Osteoblast (primary cell): ENCODE measurements at regions not wholly inside any gene's neighbourhood (a gene's known extent, or its start where the extent isn't known, plus 50 kb on each side); places are given as distances from the start of the nearest gene placed in this dataset.
"Not testable (repeated sequence)": the region's sequence is repeated elsewhere in the genome, so short reads cannot be mapped to it uniquely, and the experiment has no call there.

Experiments
- DNase-seq: peaks from one replicate; pipeline ENCODE4 v3.0.0; 2011; ENCODE audit warnings: low spot score, mixed read lengths; ENCODE audit not compliant: insufficient read length; ENCODE audit errors: missing footprints
- H2AFZ ChIP-seq: 2 replicates; pipeline ENCODE4 v1.6.0; 2011; ENCODE audit warnings: mild to moderate bottlenecking, low read length
- H3K27ac ChIP-seq: 2 replicates; pipeline ENCODE4 v1.5.1; 2011; ENCODE audit warnings: mild to moderate bottlenecking, low read depth, low read length, moderate library complexity
- H3K27me3 ChIP-seq: 2 replicates; pipeline ENCODE4 v1.6.0; 2012; ENCODE audit warnings: mild to moderate bottlenecking, control low read depth, inconsistent platforms, low read length, moderate library complexity; ENCODE audit not compliant: insufficient read depth
- H3K36me3 ChIP-seq: 2 replicates; pipeline ENCODE4 v1.5.1; 2011; ENCODE audit warnings: mild to moderate bottlenecking, low read length, control low read depth, moderate library complexity; ENCODE audit not compliant: insufficient read depth
- H3K4me1 ChIP-seq: 2 replicates; pipeline ENCODE4 v1.5.1; 2011; ENCODE audit warnings: mild to moderate bottlenecking, low read length, control low read depth, moderate library complexity; ENCODE audit not compliant: insufficient read depth
- H3K4me2 ChIP-seq: 2 replicates; pipeline ENCODE4 v1.6.0; 2011; ENCODE audit warnings: mild to moderate bottlenecking, low read length; ENCODE audit not compliant: insufficient read depth
- H3K4me3 ChIP-seq: fragments of 200-600 bp; sonication (generic); 3 replicates; pipeline ENCODE4 v1.5.1; 2012; ENCODE audit warnings: mild to moderate bottlenecking, low read length, inconsistent platforms; ENCODE audit not compliant: insufficient read depth
- H3K79me2 ChIP-seq: 2 replicates; pipeline ENCODE4 v1.6.0; 2012; ENCODE audit warnings: mild to moderate bottlenecking, low read length, control low read depth, inconsistent platforms; ENCODE audit not compliant: insufficient read depth
- H3K9me3 ChIP-seq: 2 replicates; pipeline ENCODE4 v1.5.1; 2011; ENCODE audit warnings: low read depth, low read length, control low read depth
- H4K20me1 ChIP-seq: 2 replicates; pipeline ENCODE4 v1.6.0; 2012; ENCODE audit warnings: mild to moderate bottlenecking, low read length, control low read depth; ENCODE audit not compliant: insufficient read depth

DNA sequence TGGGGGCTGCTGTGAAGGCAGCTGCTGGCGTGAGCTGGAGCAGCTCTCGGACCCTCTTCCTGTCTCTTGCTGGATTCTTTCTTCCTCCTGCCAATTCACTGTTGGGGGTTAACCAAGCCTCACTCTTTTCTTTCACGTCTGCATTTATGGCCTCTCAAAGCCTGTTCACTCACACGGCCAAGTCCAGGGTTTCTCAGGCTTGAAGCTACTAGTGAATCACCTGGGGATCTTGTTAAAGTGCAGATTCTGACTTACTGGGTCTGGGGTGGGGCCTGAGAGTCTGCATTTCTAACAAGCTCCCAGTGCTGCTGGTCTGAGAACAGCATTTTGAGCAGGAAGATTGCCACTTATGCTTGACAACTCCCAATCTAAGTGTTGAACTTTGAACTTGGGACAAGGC, 3072.2 kb downstream of the RPIA start:
- H3K27ac ChIP-seq, H3K79me2 ChIP-seq, H3K27me3 ChIP-seq, H3K36me3 ChIP-seq, H4K20me1 ChIP-seq, DNase-seq, H3K4me3 ChIP-seq, H3K9me3 ChIP-seq, H3K4me1 ChIP-seq, H2AFZ ChIP-seq, H3K4me2 ChIP-seq: not testable (repeated sequence)

DNA sequence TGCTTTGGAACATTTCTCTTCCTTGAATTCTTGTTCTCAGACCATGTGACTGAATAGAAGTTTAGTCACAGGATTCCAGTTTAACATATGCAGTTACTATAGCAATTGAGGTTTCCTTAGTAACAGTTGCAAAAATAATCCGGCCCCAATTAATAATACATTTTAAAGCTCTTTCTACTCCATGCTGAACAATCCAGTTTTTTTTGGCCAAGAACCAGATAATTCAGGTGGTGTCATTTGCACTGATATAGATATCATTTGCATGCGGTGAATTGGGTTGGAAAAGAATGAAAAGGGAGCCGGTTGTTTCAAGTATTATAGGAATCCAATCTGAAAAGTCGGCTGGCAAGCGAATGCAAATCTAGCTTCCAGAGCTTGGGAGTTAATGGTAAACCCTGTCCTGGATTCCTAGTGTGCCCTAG, 3073.1 kb downstream of the RPIA start:
- DNase-seq, H4K20me1 ChIP-seq, H3K27me3 ChIP-seq, H3K4me3 ChIP-seq, H3K4me1 ChIP-seq, H2AFZ ChIP-seq, H3K9me3 ChIP-seq, H3K4me2 ChIP-seq, H3K36me3 ChIP-seq, H3K79me2 ChIP-seq: not testable (repeated sequence)
- peak overlapping the region; percentile 56 for H3K27ac ChIP-seq

DNA sequence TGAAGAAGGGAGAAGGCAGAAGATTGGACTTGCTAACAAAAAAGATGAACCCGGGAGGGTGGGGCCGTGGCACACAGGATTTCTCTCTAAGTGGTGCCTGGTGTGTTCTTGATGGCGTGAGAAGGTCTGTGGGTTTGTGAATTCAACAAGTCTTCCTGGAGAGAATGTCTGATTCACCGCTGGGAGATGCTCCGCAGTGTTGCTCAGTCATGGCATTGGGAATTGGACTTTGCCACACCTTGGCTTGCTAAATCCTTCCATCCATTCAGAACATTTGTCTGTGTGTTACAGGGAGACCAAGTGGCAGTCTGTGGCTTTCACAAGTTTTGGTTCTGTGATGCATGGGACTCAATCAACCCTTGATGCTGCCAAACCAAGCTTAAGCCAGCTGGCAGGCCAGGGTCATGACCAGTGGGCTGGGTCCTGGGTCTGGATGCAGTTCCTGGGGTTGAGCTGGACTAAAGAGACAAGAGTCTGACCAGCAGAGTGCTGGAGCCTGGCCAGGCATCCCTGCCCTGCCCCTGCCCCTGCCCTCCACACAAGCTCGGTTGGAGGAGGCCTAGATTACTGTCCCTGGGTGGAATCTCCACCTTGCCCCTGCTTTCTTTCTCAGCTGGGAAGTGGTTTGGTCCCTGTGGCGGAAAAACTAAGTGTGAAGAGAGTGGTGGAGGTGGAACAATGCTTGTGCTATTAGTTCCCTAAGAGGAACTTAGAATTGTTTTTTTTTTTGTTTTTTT, 3073.7 kb downstream of the RPIA start:
- not testable (repeated sequence) for DNase-seq, H3K36me3 ChIP-seq, H3K4me1 ChIP-seq, H3K79me2 ChIP-seq, H3K9me3 ChIP-seq, H3K27me3 ChIP-seq, H3K4me2 ChIP-seq, H2AFZ ChIP-seq, H4K20me1 ChIP-seq, H3K4me3 ChIP-seq
- H3K27ac ChIP-seq, result peak overlapping the region; percentile 56

DNA sequence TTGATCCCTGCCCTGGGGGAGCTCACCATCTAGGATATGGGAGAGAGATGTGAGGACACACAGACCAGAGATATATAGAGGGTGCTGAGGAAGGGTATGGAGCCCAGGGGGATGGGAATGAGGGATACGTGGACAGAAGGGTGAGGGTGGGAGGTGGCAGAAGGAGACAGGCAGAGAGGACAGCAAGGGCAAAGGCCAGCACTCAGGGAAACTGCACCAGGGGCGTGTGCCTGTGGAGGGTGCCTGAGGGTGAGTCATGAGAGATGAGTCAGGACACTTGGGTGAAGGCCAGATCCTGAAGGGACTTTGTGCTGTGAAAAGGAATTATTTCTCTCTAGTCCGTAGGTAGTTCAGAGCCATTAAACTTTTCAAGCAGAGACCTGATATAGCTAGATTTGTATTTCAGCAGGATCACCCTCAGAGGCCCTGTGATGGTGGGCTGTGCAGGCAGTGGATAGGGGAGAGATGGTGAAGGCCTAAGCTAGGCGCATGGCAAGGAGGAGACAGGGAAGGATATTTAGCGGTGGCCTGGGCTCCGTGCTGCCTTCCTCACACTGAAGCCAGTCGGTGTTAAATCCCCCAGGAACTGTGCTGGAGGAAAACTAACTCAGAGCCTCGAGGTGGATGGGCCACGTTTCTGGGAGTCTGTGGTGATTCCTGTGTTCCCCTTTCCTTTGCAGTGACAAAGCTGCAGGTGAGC, 3075.0 kb downstream of the RPIA start:
- not testable (repeated sequence) for H2AFZ ChIP-seq, H3K4me3 ChIP-seq, H3K27me3 ChIP-seq, H3K4me1 ChIP-seq, H3K4me2 ChIP-seq, H4K20me1 ChIP-seq, H3K79me2 ChIP-seq, H3K36me3 ChIP-seq, H3K9me3 ChIP-seq
- peak; percentile 92 for DNase-seq
- peak overlapping the region; percentile 17 for H3K27ac ChIP-seq

DNA sequence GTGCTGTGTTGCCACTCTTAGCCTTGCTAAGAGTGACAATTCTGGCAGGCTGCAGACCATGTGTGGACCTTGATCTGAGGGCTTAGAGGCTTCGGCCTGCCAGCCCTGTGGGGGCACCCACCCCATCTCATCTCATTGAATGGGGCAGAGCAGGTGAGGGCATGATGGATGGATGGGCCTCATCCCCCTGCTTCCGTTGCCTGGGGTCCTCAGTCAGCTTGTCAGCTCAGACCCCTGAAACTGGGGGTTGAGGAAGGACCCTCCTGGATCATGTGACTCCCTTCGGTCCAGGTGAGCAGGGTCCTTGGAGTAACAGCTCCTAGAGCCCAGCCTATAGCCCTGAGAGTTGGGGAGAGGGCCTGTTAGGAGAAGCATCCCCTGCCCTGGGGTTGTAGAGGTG, 3076.8 kb downstream of the RPIA start:
- not testable (repeated sequence) for H3K79me2 ChIP-seq, H3K4me1 ChIP-seq, H3K36me3 ChIP-seq, DNase-seq, H3K27me3 ChIP-seq, H3K27ac ChIP-seq, H3K4me3 ChIP-seq, H3K4me2 ChIP-seq, H2AFZ ChIP-seq, H4K20me1 ChIP-seq, H3K9me3 ChIP-seq

DNA sequence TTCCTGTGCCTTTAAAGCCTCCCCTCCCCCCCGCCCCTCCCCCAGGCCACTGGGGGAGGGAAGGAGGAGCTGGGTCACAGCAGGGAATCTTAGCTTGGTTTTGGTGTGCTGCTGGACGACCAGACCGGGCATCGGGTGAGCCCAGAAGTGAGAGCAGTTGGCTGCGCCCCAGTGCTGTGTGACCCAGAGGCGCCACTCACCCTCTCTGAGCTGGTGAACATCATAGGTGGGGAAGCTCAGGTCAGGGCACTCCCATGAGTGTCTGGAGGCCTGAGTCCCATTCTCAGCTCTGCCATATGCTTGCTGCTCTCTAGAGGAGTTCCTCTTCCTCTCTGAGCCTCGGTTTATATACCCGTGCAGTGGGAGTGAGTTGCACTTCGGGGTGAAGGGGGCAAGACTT, 3077.5 kb downstream of the RPIA start:
- not testable (repeated sequence) for H2AFZ ChIP-seq

DNA sequence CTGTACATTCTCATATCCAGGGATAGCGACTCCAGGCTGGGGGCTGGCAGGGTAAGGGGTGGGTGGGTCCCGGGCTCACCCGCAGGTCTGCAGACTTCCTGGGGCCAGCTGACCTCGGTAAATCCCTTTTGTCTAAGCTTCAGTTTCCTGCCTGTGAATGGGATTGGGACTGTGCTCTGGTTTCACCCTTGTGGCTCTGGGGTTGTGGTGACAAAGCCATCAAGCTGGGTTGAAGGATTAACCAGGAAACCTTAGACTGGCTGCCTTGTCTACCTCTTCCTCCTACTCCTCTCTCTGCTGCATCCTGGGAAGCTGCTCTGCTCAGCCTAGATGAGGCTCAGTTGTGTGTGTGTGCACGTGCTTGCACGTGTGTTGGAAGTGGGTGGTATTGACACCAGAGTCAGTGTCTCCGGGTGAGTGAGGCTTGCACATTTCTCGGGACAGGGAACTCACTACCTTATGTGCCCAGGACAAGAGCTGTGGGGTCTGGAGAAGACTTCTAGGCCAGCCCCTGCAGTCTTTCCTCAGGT, 3078.6 kb downstream of the RPIA start:
- H3K27ac ChIP-seq, H4K20me1 ChIP-seq, H3K4me2 ChIP-seq, H3K79me2 ChIP-seq, H3K9me3 ChIP-seq, H3K4me1 ChIP-seq, H2AFZ ChIP-seq, H3K36me3 ChIP-seq, H3K4me3 ChIP-seq, DNase-seq, H3K27me3 ChIP-seq: not testable (repeated sequence)

More for the DNA sequence above, 3077.5 kb downstream of the RPIA start:
- not testable (repeated sequence) for H3K79me2 ChIP-seq, H3K4me1 ChIP-seq, DNase-seq, H3K4me3 ChIP-seq, H4K20me1 ChIP-seq, H3K4me2 ChIP-seq, H3K27ac ChIP-seq, H3K9me3 ChIP-seq, H3K27me3 ChIP-seq, H3K36me3 ChIP-seq

DNA sequence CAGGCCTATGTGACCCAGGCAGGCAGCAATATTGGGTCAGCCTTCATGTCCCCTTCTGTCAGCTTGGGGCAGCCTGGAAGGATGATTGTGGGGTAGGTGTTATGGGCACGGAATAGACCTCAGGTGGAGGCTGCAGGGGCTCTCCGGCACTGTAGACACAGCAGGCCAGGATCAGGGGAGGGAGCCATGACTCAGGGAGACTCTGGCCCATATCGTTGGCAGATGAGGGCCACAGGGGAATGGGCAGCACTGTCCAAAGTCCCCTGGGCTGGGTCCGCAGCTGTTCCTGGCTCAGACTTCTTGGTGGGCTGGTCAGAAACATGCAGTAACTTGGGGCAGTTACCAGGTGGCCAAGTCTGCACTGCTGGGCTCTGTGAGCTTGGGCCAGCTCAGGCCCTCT, 3080.1 kb downstream of the RPIA start:
- H3K27me3 ChIP-seq, DNase-seq, H3K4me1 ChIP-seq, H3K79me2 ChIP-seq, H3K27ac ChIP-seq, H3K4me3 ChIP-seq, H2AFZ ChIP-seq, H3K9me3 ChIP-seq, H3K36me3 ChIP-seq, H3K4me2 ChIP-seq, H4K20me1 ChIP-seq: not testable (repeated sequence)
